Omental fat pad (tissue), 3 donors: ENCODE measurements at regions not wholly inside any gene's neighbourhood (a gene's known extent, or its start where the extent isn't known, plus 50 kb on each side); places are given as distances from the start of the nearest gene placed in this dataset.

ENCODE experiments used
- ATAC-seq: fragments of 150-250 bp; one replicate; pipeline ENCODE4 v1.9.1; 2016; ENCODE audit warnings: mild to moderate bottlenecking, moderate library complexity; ENCODE audit not compliant: low FRiP score
- DNase-seq: peaks from one replicate; pipeline ENCODE4 v3.0.0-alpha.2; 2019; ENCODE audit warnings: low spot score
- TF ChIP-seq, protein P1 (sequence below), 3 donors: fragments of 450-650 bp; IDR thresholded peaks; one replicate each; pipeline ENCODE4 v1.5.1; 2016 to 2017; ENCODE audit warnings: antibody characterized with exemption in 3 of 3, mild to moderate bottlenecking in 3 of 3, moderate library complexity in 2 of 3

DNA sequence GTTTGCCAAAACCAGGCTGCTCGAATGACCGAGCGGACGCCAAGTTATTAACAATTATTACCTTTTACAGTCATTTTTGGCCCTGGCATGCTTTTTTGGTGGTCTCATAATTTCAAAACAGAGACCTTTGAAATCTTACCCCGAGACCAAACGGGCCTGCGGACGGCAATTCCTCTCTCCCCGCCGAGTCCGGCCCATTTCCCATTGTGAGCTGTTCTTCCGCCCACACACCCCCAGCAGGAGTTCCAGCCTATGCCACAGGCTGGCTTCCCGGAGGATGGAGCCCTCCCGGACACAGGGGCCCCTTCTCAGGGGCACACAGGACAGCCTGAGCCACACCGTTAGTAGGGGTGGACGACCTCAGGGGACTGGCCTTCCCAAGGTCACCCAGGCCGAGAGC lies 130.7 kb downstream of the C16orf95 start:
- DNase-seq (no peak), ATAC-seq (no peak)
- TF ChIP-seq, protein P1, sequence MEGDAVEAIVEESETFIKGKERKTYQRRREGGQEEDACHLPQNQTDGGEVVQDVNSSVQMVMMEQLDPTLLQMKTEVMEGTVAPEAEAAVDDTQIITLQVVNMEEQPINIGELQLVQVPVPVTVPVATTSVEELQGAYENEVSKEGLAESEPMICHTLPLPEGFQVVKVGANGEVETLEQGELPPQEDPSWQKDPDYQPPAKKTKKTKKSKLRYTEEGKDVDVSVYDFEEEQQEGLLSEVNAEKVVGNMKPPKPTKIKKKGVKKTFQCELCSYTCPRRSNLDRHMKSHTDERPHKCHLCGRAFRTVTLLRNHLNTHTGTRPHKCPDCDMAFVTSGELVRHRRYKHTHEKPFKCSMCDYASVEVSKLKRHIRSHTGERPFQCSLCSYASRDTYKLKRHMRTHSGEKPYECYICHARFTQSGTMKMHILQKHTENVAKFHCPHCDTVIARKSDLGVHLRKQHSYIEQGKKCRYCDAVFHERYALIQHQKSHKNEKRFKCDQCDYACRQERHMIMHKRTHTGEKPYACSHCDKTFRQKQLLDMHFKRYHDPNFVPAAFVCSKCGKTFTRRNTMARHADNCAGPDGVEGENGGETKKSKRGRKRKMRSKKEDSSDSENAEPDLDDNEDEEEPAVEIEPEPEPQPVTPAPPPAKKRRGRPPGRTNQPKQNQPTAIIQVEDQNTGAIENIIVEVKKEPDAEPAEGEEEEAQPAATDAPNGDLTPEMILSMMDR (IDR thresholded peaks at IDR 0.05), result no peak

DNA sequence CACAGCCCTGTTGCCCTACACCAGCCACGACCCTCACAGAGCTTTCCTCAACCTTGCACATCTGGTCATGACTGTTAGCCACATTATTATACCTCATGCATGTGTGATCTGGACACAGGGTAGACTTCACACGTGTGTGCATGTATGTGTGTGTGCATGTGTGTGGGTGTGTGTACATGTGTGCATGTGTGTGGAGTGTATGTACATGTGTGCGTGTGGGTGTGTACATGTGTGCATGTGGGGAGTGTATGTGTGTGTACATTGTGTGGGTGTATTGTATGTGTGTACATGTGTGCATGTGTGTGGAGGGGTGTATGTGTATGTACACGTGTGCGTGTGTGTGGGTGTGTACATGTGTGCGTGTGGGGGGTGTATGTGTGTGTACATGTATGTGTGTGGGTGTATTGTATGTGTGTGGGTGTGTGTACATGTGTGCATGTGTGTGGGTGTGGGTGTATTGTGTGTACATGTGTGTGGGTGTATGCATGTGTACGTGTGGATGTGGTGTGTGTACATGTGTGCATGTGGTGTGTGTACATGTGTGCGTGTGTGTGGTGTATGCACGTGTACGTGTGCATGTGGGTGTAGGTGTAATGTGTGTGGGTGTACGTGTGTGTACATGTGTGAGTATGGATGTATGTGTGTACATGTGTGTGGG lies 130.2 kb downstream of the C16orf95 start:
- ATAC-seq (no peak), DNase-seq (no peak)

DNA sequence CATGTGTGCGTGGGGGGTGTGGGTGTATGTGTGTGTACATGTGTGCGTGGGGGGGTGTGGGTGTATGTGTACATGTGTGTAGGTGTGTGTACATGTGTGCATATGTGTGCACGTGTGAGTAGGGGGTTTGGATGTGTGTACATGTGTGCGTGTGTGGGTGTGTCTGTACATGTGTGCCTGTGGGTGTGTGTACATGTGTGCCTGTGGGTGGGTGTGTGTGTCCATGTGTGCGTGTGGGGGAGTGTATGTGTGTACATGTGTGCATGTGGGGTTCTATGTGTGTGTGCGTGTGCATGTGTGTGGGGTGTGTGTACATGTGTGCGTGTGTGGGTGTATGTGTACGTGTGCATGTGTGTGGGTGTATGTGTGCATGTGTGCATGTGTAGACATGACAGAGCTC lies 129.1 kb downstream of the C16orf95 start:
- TF ChIP-seq, protein P1 (IDR thresholded peaks at IDR 0.05), result no peak
- ATAC-seq (no peak), DNase-seq (no peak)

More for the DNA sequence above, 130.2 kb downstream of the C16orf95 start:
- TF ChIP-seq, protein P1 (IDR thresholded peaks at IDR 0.05), result no peak

DNA sequence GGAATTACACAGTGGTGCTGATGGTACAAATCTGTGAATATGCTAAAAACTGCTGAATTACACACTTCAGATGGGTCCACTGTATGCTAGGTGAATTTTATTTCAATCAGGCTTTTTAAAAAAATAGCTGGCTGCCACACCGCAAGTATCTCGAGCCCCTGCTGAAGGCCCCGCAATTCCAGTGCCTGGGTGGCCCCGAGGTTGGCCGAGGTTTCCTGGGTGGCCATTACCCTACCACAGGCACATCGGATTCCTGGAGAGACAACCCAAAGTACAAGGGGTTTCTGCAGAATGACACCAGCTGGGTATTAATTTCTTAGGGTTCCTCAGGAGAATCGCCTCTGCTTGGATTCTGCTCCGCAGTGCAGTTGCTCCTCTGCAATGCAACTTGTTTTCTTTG lies 127.8 kb downstream of the C16orf95 start:
- no peak for DNase-seq
- no peak for ATAC-seq
- TF ChIP-seq, protein P1 (IDR thresholded peaks at IDR 0.05), result no peak

DNA sequence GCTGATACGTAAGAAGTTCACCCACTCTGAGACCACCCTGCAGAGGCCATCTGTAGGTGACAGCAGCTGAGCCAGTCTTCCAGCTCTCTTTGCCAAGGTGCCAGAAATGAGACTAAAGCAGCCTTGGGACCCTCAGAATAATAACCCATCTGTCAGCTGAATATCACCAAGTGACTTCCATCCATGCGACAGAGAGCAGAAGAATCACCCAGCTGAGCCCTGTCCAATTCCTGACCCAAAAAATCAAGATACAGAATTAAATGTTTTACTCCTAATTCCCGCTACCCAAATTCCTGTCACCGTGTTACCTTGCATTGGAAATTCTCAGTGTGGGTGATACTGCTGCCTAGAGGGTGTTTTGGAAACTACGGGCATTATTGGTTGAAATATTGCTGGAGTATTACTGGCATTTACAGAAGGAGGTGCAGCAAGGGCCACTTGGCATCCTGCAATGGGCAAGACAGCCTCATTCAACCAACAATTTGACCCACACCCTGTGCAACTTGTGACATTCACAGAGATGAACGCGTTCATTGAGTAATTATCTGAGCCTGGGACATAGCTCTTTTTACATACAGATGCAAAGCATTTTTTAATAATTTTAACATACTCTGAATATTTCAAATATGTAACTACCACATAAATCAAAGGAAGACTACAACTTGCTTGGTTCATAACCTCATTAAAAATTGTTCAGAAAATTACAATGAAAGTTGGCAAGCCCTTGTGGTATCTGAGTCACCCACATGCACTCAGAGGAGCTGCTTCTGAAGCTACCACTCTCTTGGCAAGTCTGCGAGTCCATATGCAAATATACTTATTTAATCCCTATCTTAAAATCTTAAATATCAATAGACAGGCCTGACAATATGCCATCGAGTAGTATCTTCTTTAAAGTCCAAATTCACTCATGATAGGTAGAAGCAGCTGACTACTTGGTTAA lies 126.6 kb downstream of the C16orf95 start:
- TF ChIP-seq, protein P1 (IDR thresholded peaks at IDR 0.05), result no peak
- no peak for ATAC-seq
- no peak for DNase-seq

DNA sequence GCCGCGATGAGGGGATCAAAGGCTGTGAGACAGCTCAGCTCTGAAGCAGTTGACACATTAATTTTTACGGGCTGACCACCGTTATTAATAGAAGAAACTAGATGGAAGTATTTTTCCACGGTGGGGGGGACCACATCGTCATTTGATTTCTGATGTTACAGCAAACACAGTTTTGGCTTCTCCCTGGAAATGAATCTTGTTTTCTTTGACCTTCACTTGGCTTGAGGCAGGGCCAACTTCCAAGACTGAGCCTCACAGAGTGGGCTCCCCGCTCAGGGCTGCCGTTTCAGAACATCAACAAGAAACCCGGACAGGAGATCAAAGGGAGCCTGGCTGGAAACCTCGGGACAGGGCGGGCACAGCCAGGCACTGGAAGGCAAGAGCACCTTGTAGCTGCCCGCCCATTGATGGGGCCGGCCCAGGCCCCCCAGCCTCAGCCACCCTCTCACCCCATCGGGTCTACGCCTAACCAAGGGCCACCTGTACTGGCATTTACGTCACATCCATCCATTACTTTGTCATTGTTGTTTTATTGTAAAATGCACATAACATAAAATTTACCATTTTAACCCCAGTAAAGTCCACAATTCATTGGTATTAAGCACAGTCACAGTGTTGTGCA lies 124.6 kb downstream of the C16orf95 start:
- DNase-seq (no peak), ATAC-seq (no peak)
- TF ChIP-seq, protein P1 (IDR thresholded peaks at IDR 0.05), result no peak
